ENCODE measurements at regions not wholly inside any gene's neighbourhood (a gene's known extent, or its start where the extent isn't known, plus 50 kb on each side); places are given as distances from the start of the nearest gene placed in this dataset.
"Not testable (repeated sequence)": the region's sequence is repeated elsewhere in the genome, so short reads cannot be mapped to it uniquely, and the experiment has no call there.

GRCh38 chr6:74596588-74596987 lies 609.3 kb downstream of the COL12A1 start:
- Histone ChIP-seq H3K4me2 (no peak overlapping the region), H3F3A (replicated peaks; ENCODE audit: low read depth) (no peaks in the 10 kb centered on the region), H3K27me3 (ENCODE audit: insufficient read depth) (no peaks in the 10 kb centered on the region), H3K4me1 (ENCODE audit: insufficient read depth) (no peaks in the 10 kb centered on the region), H3K36me3 (ENCODE audit: insufficient read depth) (no peaks in the 10 kb centered on the region), H2AFZ (no peak overlapping the region), H3K9me2 (ENCODE audit: insufficient read depth) (no peaks in the 10 kb centered on the region), H3K4me3 (no peak overlapping the region), H3K79me2 (replicated peaks; ENCODE audit: insufficient read depth) (no peaks in the 10 kb centered on the region), H3K27ac (ENCODE audit: low read depth) (no peak overlapping the region), H4K20me1 (replicated peaks; ENCODE audit: insufficient read depth) (no peaks in the 10 kb centered on the region)
- no peak for DNase-seq (ENCODE audit: low spot score)
- H3K4me3 Mint-ChIP-seq: no peak overlapping the region
- H3K9me3 Mint-ChIP-seq: no peaks in the 10 kb centered on the region
- no peaks in the 10 kb centered on the region for H3K4me1 Mint-ChIP-seq
- no peaks in the 10 kb centered on the region for H3K36me3 Mint-ChIP-seq (ENCODE audit: low read depth)
- H3K27ac Mint-ChIP-seq: no peak overlapping the region
- ATAC-seq: no peak
- peaks cover 2% of the 10 kb centered on the region for H3K27me3 Mint-ChIP-seq (ENCODE audit: insufficient read depth, low read depth, poor library complexity)
- TF ChIP-seq CREB1 (CRISPR knock-in tag; IDR thresholded peaks at IDR 0.05; ENCODE audit: low read depth) (no peak), ZNF331 (CRISPR knock-in tag; IDR thresholded peaks at IDR 0.05; ENCODE audit: low read depth) (no peak)

DNA sequence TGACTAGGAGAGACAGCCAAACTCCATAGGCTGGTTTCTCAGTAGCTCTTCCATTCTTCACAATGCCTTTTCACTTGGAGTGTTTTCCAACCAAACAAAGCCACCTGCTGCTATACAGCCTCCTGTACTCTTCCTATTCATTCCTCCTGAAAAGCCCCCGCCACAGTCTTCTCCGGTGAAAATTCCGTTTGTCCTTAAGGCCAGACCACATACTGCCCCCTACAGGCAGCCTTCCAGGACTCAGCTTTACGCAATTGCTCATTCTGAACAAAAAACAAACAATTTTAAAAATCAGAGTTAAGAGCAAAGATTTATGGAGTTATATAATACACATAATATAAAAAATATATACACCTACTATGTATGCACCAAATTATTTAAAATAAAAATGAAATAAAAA lies 611.5 kb downstream of the COL12A1 start:
- H3K36me3 Mint-ChIP-seq (ENCODE audit: low read depth); H3K4me1 Mint-ChIP-seq; H3K4me3 ChIP-seq; H2AFZ ChIP-seq; H3K36me3 ChIP-seq (ENCODE audit: insufficient read depth); H3K27me3 Mint-ChIP-seq (ENCODE audit: insufficient read depth, low read depth, poor library complexity); H3K4me3 Mint-ChIP-seq; H3K27me3 ChIP-seq (ENCODE audit: insufficient read depth); H4K20me1 ChIP-seq (replicated peaks; ENCODE audit: insufficient read depth); H3K79me2 ChIP-seq (replicated peaks; ENCODE audit: insufficient read depth); H3K27ac ChIP-seq (ENCODE audit: low read depth); H3K4me2 ChIP-seq; DNase-seq (ENCODE audit: low spot score); H3F3A ChIP-seq (replicated peaks; ENCODE audit: low read depth); H3K4me1 ChIP-seq (ENCODE audit: insufficient read depth); H3K9me2 ChIP-seq (ENCODE audit: insufficient read depth); H3K9me3 Mint-ChIP-seq; H3K27ac Mint-ChIP-seq: not testable (repeated sequence)
- TF ChIP-seq CTCF (conservative IDR thresholded peaks at IDR 0.05; ENCODE audit: low read depth in 2 of 2): peak in 1 of 2 experiments; percentile 96; a peak in 3 of 4 replicates
- peak; percentile 97 for ATAC-seq

GRCh38 chr6:74588094-74588832 lies 617.6 kb downstream of the COL12A1 start:
- Mint-ChIP-seq H3K36me3 (ENCODE audit: low read depth) (no peaks in the 10 kb centered on the region), H3K27ac (no peak overlapping the region), H3K4me1 (no peaks in the 10 kb centered on the region), H3K27me3 (ENCODE audit: insufficient read depth, low read depth, poor library complexity) (no peaks in the 10 kb centered on the region), H3K9me3 (no peaks in the 10 kb centered on the region; the same call in 2 of the 3 replicates), H3K4me3 (no peak overlapping the region)
- H3K4me2 ChIP-seq: no peak overlapping the region
- peaks cover under 1% of the 10 kb centered on the region; the same call in 1 of the 2 replicates for H3K9me2 ChIP-seq (ENCODE audit: insufficient read depth)
- H4K20me1 ChIP-seq (replicated peaks; ENCODE audit: insufficient read depth): no peaks in the 10 kb centered on the region
- no peaks in the 10 kb centered on the region for H3F3A ChIP-seq (replicated peaks; ENCODE audit: low read depth)
- no peaks in the 10 kb centered on the region for H3K27me3 ChIP-seq (ENCODE audit: insufficient read depth)
- H2AFZ ChIP-seq: no peak overlapping the region
- H3K4me3 ChIP-seq: no peak overlapping the region
- no peaks in the 10 kb centered on the region for H3K36me3 ChIP-seq (ENCODE audit: insufficient read depth)
- H3K27ac ChIP-seq (ENCODE audit: low read depth): no peak overlapping the region
- ATAC-seq (no peak; the same call in 2 of the 3 replicates), DNase-seq (ENCODE audit: low spot score) (peak; percentile 11)
- no peaks in the 10 kb centered on the region for H3K4me1 ChIP-seq (ENCODE audit: insufficient read depth)
- no peaks in the 10 kb centered on the region for H3K79me2 ChIP-seq (replicated peaks; ENCODE audit: insufficient read depth)
- no peak for TF ChIP-seq STAT1 (IDR thresholded peaks at IDR 0.05; ENCODE audit: unreplicated experiment)
- no peak for TF ChIP-seq ZNF331 (CRISPR knock-in tag; IDR thresholded peaks at IDR 0.05; ENCODE audit: low read depth)
- no peak for TF ChIP-seq ZNF114 (CRISPR knock-in tag; IDR thresholded peaks at IDR 0.05)
- no peak for TF ChIP-seq JUNB (IDR thresholded peaks at IDR 0.05; ENCODE audit: unreplicated experiment)
- TF ChIP-seq POLR2AphosphoS5 (IDR thresholded peaks at IDR 0.05; ENCODE audit: low read depth): no peak
- TF ChIP-seq REST (IDR thresholded peaks at IDR 0.05; ENCODE audit: unreplicated experiment): no peak
- no peak for TF ChIP-seq ETS1 (IDR thresholded peaks at IDR 0.05)
- no peak for TF ChIP-seq EZH2phosphoT487 (IDR thresholded peaks at IDR 0.05; ENCODE audit: unreplicated experiment)
- TF ChIP-seq NANOG (IDR thresholded peaks at IDR 0.05; ENCODE audit: borderline replicate concordance): no peak
- TF ChIP-seq CREB1 (CRISPR knock-in tag; IDR thresholded peaks at IDR 0.05; ENCODE audit: low read depth): no peak
- no peak for TF ChIP-seq EZH2 (IDR thresholded peaks at IDR 0.05; ENCODE audit: low read depth, unreplicated experiment)

All from GM23338 (cell line).